NCI-H146 (cell line): ENCODE measurements at regions not wholly inside any gene's neighbourhood (a gene's known extent, or its start where the extent isn't known, plus 50 kb on each side); places are given as distances from the start of the nearest gene placed in this dataset.
A peak's percentile ranks its signal among the peaks of the same experiment; 100 is the strongest.

ENCODE experiments used
- DNase-seq: peaks from one replicate; lab custom pipeline; 2025; lab: John Stamatoyannopoulos, UW

- DNase-seq = no peak
Measured at GRCh38 chr3:59653405-59654122, 603.7 kb upstream of the CFAP20DC start.

DNA sequence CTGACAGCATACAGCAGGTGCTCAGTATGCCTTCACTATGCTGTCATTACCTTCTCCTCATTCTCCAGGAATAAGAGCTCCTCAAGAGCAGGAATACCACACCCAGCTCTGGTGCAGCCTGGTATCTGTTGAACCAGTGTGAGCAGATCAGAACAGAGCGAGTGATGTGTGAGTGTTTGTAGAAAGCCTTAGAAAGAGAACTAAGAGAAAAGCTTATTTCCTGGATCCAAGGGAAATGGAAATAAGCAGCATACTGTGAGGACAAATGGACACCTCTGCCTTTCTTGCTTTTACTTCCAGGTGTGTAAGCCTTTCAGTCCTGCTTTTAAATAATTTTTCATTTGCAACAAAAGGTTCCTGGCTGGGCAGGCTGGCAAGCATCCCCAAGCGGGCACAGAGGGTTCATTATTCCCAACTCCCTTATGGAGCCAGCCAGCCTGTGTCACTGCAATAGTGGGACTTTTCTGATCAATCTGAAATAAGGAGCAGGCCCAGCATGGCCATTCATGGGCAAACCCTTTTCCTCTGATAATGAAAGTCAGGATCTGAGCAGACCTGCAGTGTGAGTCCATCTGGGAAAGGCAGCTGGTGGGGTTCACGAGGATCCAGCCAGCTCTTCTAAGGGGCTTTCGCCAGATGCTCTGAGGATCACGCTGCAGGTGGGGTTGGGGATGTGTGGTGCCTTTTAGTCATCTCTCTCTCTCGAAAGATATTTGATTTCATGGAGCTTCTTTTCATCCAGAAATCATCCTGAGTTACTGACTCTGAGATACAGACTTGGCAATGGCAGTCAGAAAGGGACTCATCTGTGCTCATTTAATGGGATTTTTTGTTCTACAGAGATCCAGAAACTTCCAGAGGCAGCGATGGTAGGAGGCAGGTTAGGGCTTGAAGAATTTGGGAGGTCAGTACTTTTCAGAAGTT, 594.9 kb upstream of the CFAP20DC start:
- no peak for DNase-seq

- DNase-seq = no peak
Measured at GRCh38 chr3:59641169-59641899, 591.5 kb upstream of the CFAP20DC start.

GRCh38 chr3:59632760-59633573, 583.1 kb upstream of the CFAP20DC start:
- DNase-seq = peak; percentile 55

- no peak for DNase-seq
Measured at GRCh38 chr3:59631482-59631881, 581.7 kb upstream of the CFAP20DC start.

GRCh38 chr3:59621037-59621436, 571.2 kb upstream of the CFAP20DC start:
- no peak for DNase-seq

- no peak for DNase-seq
Measured at GRCh38 chr3:59620325-59620724, 570.5 kb upstream of the CFAP20DC start.

- DNase-seq = no peak
Measured at GRCh38 chr3:59612444-59612715, 562.6 kb upstream of the CFAP20DC start.

DNA sequence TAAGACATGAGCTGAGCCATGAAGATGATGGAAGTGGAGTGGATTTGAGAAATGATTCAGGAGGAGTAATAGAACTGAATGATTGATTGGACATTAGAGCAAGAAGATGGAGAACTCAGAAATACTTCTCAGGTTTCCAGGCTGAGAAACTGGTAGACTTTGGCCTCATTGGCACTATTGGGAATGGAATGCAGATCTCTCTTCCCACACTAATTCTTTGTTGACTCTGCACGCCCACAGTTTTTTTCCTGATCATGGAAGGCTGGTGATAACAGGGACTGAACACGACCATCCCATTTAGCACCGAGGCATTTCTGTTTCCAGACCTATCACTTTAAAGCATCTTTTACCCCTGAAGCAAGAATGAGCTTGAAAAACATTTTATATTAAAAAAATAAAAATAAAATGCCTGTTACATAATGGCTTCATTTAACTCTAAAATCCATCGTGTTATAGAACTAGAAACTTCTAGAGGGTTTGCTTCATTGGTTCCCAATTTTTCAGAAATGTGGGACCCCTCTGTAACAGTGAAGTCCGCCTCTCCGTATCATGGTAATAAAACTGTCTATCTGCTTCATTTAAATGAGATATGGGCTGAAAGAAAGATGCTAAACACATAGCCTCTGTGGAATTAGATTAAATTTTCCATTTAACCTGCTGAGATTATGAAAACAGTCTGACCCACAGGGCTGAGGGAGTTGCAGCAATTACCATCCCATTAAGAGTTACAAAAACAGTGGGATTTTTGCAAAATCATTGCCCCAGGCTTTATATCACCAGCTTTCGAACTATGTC, 562.0 kb upstream of the CFAP20DC start:
- no peak for DNase-seq

DNA sequence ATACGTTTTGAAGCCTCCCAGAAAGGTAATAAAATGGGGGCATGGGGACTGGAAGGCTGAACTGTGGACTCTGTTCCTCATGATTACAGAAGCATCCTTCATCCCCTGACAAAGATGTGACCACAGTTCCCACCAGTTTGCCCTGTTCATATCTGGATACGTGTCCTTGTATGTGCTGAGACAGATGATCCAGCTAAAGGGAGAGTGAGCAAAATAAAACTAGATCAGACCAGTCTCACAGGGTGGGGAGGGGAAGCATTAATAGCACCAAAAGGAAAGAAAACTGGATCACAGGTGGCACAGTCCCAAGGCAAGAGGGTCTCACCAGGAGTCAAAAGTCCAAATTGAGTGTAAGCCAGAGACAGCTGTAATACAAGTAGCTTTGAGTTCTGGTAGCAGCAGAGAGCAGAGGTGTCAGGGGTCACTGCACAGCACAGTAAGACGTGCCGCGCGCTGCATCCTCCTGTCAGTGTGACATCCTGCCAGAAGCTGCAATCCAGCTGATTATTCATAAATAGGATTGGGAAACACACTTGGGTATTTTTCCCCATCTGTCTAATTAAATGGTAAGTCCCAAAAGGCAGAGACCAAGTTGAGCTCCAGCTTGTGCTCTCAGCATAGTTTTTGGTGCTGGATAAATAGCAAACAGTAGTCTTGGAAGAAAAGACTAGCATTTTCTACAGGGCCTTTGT, 560.0 kb upstream of the CFAP20DC start:
- peak; percentile 52 for DNase-seq

DNA sequence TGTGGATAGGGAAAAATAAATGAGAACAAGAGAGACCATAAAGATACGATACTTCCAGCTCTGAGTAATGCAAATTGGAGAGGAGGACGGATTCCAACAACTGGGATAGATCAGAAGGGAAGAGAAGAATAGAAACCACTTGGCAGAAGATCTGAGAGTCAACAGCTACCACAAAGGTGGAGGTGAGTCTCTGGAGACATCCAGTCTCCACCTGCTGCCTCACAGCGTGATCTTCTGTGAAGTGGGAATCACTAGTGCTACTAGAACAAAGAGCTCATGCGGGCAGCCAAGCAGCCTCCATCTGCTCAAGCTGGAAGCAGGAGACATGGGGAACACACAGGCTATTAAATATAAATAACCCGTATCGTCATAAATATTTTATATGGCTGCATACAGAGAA, 558.5 kb upstream of the CFAP20DC start:
- peak; percentile 96 for DNase-seq

DNA sequence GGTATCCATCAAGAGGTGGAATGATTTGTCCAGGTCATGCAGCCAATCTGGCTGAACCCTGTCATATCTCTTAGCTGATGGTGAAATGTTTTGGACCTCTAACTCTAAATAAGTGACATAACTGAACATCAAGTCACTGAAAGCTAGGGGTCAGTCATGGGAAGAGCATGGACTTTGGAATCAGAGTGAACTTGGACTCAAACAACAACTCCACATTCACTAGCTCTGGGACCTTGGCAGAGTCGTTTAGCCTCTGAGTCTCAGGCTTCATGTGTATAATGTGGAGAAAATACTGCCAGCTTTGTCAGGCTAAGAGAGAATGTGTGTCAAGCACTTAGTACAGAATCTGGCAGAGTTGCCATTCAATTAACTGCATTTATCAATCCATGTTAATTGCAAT, 557.8 kb upstream of the CFAP20DC start:
- DNase-seq = peak; percentile 39

DNA sequence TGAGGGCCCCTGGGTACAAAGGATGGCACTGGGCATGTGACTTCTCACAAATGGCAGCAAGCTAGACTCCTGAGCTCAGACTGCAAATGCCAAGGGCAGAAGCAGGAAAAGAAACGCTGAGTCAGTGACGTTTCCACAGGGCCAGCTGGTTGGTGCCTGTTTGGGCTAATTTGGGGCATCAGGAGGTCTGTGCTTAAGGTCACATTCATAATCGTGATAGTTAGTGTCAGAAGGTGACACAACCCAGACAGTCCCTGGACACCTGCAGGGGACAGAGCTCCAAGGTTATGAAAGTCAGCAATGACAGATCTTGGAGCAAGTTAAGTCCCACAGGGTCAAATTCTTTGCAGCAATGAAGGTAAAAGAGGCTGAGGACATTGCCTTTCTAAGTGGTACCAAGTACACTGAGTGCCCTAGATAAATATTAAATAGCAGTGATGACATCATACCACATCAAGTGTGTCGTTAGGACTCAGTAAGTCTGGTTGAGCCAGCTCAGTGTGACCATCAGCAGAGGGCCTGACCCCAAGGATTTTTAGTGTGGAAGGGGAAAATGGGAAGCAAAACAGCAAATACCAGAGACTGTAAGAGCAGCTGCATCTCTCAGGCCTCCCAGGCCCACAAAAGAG, 556.9 kb upstream of the CFAP20DC start:
- DNase-seq = no peak

GRCh38 chr3:59605944-59606534, 556.2 kb upstream of the CFAP20DC start:
- DNase-seq = peak; percentile 51

GRCh38 chr3:59605318-59605717, 555.5 kb upstream of the CFAP20DC start:
- DNase-seq = peak; percentile 85

- no peak for DNase-seq
Measured at GRCh38 chr3:59601486-59601885, 551.7 kb upstream of the CFAP20DC start.

DNA sequence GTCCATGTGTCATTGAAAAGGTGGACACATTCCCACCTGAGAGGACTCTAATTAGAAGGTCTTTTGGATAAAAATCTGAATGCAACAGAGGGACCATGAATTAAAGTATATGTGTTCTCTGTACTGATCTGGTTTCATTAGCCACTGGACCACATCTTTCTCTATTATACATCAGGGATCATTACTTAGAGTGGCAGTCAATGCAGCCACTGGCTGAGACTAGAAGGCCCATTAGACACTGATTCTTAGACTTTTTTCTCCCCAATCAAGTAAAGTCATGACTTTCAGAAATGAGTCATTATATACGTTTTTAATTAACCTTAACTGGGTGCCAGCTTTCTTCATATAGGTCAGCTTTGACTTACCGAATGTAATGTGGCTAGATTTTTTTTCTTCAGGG, 550.8 kb upstream of the CFAP20DC start:
- no peak for DNase-seq

GRCh38 chr3:59596741-59597140, 546.9 kb upstream of the CFAP20DC start:
- DNase-seq = no peak

DNA sequence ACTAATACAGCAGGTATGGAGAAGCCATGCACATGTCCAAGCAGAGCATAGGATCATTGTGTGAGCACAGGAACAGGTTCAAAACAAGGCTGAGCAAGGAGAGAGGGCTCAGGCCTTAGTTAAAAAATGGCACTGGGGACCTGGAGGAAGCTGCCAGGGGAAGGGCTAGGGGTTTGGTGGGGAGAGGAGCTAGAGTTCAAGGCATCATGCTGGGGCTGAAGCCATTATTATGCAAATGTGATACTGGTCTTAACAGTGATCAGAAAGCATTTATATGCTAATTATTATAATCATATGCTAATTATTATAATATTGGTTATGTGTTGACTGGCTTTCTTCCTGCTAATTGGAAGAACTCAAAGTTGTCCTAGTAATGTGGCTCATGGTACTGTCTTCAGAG, 546.0 kb upstream of the CFAP20DC start:
- DNase-seq = no peak

DNA sequence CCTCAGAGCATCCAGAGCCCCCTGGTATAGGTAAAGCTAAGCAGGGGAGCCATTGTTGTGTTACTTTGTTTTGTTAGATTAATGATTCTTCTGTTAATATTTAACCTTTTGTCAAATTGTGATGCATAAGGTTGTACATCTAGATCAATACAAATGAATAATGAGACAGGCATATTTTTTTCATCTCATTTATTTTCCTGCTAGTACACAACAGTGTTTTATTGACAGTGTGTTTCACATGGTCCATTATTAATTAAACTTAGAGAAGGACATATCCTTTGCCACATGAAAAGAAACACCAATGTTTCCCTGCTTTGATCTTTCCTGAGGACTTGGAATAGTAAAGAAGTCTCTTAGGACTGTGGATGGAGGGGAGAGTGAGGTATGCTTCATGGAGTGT, 543.6 kb upstream of the CFAP20DC start:
- DNase-seq = no peak
